ENCODE measurements at regions not wholly inside any gene's neighbourhood (a gene's known extent, or its start where the extent isn't known, plus 50 kb on each side); places are given as distances from the start of the nearest gene placed in this dataset.

DNA sequence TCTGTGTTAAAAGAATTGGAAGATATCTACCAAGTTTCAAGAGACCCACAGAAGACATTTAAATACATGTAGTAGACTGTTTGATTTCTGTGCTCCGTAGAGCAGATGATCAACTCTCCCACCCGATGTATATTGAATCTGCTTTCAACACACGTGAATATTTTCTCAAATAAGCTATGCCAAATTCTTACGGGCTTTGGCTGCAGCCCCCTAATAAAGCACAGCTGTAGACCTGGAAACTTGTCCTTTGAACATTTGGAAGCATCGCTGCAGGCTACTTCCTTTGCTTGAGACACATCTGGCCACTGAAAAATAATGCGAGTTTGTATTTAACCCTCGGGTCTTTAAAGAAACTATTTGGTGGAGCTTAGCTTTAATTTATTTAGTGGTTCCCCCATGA lies 98.3 kb upstream of the SELENOK start:
- H3K9ac ChIP-seq (ENCODE audit: insufficient read depth, low read length), result no peak overlapping the region
- no peak for TF ChIP-seq EZH2 (IDR thresholded peaks at IDR 0.05; ENCODE audit: low read length, missing control alignments)
- TF ChIP-seq, protein P1, sequence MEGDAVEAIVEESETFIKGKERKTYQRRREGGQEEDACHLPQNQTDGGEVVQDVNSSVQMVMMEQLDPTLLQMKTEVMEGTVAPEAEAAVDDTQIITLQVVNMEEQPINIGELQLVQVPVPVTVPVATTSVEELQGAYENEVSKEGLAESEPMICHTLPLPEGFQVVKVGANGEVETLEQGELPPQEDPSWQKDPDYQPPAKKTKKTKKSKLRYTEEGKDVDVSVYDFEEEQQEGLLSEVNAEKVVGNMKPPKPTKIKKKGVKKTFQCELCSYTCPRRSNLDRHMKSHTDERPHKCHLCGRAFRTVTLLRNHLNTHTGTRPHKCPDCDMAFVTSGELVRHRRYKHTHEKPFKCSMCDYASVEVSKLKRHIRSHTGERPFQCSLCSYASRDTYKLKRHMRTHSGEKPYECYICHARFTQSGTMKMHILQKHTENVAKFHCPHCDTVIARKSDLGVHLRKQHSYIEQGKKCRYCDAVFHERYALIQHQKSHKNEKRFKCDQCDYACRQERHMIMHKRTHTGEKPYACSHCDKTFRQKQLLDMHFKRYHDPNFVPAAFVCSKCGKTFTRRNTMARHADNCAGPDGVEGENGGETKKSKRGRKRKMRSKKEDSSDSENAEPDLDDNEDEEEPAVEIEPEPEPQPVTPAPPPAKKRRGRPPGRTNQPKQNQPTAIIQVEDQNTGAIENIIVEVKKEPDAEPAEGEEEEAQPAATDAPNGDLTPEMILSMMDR (conservative IDR thresholded peaks at IDR 0.05 in 1 of 2, IDR thresholded peaks at IDR 0.05 in 1 of 2; ENCODE audit: low read depth in 1 of 2, low read length in 2 of 2), result no peak
- H3K9me3 ChIP-seq (ENCODE audit: control insufficient read depth, insufficient read depth, low read depth, low read length), result no peaks in the 10 kb centered on the region
- H3K27ac ChIP-seq (ENCODE audit: insufficient read depth, low read length), result no peak overlapping the region
- no peak for DNase-seq (ENCODE audit: low read depth in 2 of 2)
- no peak overlapping the region for H3K4me2 ChIP-seq (ENCODE audit: extremely low read depth, insufficient read depth, low read length)
- H3K36me3 ChIP-seq (ENCODE audit: control insufficient read depth, insufficient read depth, low read length), result no peaks in the 10 kb centered on the region
- no peak overlapping the region for H3K4me3 ChIP-seq (replicated peaks in 1 of 4; ENCODE audit: control extremely low read depth in 1 of 4, insufficient read depth in 1 of 4, low read depth in 3 of 4, low read length in 4 of 4)
- H3K79me2 ChIP-seq (ENCODE audit: control insufficient read depth, insufficient read depth, low read length), result no peaks in the 10 kb centered on the region
- H3K27me3 ChIP-seq (ENCODE audit: control insufficient read depth, insufficient read depth, low read length), result no peaks in the 10 kb centered on the region
- no peak overlapping the region for H2AFZ ChIP-seq (ENCODE audit: low read length)
- no peaks in the 10 kb centered on the region for H3K4me1 ChIP-seq (ENCODE audit: control insufficient read depth, extremely low read depth, insufficient read depth, low read length)
- no peaks in the 10 kb centered on the region for H4K20me1 ChIP-seq (ENCODE audit: control insufficient read depth, extremely low read depth, insufficient read depth, low read length)

DNA sequence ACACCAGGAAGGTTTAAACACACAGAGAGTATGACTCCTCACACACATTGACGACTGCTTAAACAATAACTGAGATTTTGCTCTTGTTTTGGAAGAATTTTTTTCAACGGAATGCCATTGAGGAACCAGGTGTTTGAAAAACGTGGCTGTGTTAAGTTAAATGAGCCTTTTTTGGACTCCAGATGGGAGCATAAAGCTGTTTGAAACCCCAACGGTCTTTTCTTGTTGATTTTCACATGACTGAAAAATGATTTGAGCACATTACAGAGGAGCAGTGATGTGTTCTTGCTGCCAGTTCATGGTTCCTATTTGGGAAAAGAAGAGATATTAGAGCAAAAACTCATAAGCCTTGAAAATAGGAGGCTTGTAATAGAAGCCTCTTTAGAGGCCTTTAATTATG lies 97.8 kb upstream of the SELENOK start:
- H3K27ac ChIP-seq (ENCODE audit: insufficient read depth, low read length), result no peak overlapping the region
- H3K4me3 ChIP-seq (replicated peaks in 1 of 4; ENCODE audit: control extremely low read depth in 1 of 4, insufficient read depth in 1 of 4, low read depth in 3 of 4, low read length in 4 of 4), result no peak overlapping the region
- H2AFZ ChIP-seq (ENCODE audit: low read length), result no peak overlapping the region
- TF ChIP-seq EZH2 (IDR thresholded peaks at IDR 0.05; ENCODE audit: low read length, missing control alignments), result no peak
- TF ChIP-seq, protein P1 (conservative IDR thresholded peaks at IDR 0.05 in 1 of 2, IDR thresholded peaks at IDR 0.05 in 1 of 2; ENCODE audit: low read depth in 1 of 2, low read length in 2 of 2), result no peak
- DNase-seq (ENCODE audit: low read depth in 2 of 2), result no peak
- H3K9ac ChIP-seq (ENCODE audit: insufficient read depth, low read length), result no peak overlapping the region
- H3K27me3 ChIP-seq (ENCODE audit: control insufficient read depth, insufficient read depth, low read length), result no peaks in the 10 kb centered on the region
- no peaks in the 10 kb centered on the region for H3K79me2 ChIP-seq (ENCODE audit: control insufficient read depth, insufficient read depth, low read length)
- H3K36me3 ChIP-seq (ENCODE audit: control insufficient read depth, insufficient read depth, low read length), result no peaks in the 10 kb centered on the region
- no peaks in the 10 kb centered on the region for H3K4me1 ChIP-seq (ENCODE audit: control insufficient read depth, extremely low read depth, insufficient read depth, low read length)
- no peaks in the 10 kb centered on the region for H3K9me3 ChIP-seq (ENCODE audit: control insufficient read depth, insufficient read depth, low read depth, low read length)
- H3K4me2 ChIP-seq (ENCODE audit: extremely low read depth, insufficient read depth, low read length), result no peak overlapping the region
- no peaks in the 10 kb centered on the region for H4K20me1 ChIP-seq (ENCODE audit: control insufficient read depth, extremely low read depth, insufficient read depth, low read length)

GRCh38 chr3:53978386-53978785 lies 86.7 kb upstream of the SELENOK start:
- Histone ChIP-seq H3K36me3 (ENCODE audit: control insufficient read depth, insufficient read depth, low read length) (no peaks in the 10 kb centered on the region), H3K4me3 (replicated peaks in 1 of 4; ENCODE audit: control extremely low read depth in 1 of 4, insufficient read depth in 1 of 4, low read depth in 3 of 4, low read length in 4 of 4) (no peak overlapping the region), H3K79me2 (ENCODE audit: control insufficient read depth, insufficient read depth, low read length) (no peaks in the 10 kb centered on the region), H3K9ac (ENCODE audit: insufficient read depth, low read length) (no peak overlapping the region), H3K9me3 (ENCODE audit: control insufficient read depth, insufficient read depth, low read depth, low read length) (no peaks in the 10 kb centered on the region), H4K20me1 (ENCODE audit: control insufficient read depth, extremely low read depth, insufficient read depth, low read length) (no peaks in the 10 kb centered on the region), H3K4me1 (ENCODE audit: control insufficient read depth, extremely low read depth, insufficient read depth, low read length) (no peaks in the 10 kb centered on the region), H3K27me3 (ENCODE audit: control insufficient read depth, insufficient read depth, low read length) (no peaks in the 10 kb centered on the region), H3K27ac (ENCODE audit: insufficient read depth, low read length) (no peak overlapping the region), H2AFZ (ENCODE audit: low read length) (no peak overlapping the region), H3K4me2 (ENCODE audit: extremely low read depth, insufficient read depth, low read length) (no peak overlapping the region)
- DNase-seq (ENCODE audit: low read depth in 2 of 2), result no peak
- no peak for TF ChIP-seq EZH2 (IDR thresholded peaks at IDR 0.05; ENCODE audit: low read length, missing control alignments)

Measured in fibroblast of lung (primary cell).